Activated T-helper 1 cell treated with anti-CD3 and anti-CD28 coated beads, Interleukin-12 subunit alpha, Interleukin-12 subunit beta, Interleukin-2, Interleukin-4 antibody, amounts not matched to agents 30 ng/mL and 10 ng/mL and 1 ng/mL, durations not matched to agents 14 hours and 24 hours and 36 hours (primary cell): ENCODE measurements at regions not wholly inside any gene's neighbourhood (a gene's known extent, or its start where the extent isn't known, plus 50 kb on each side); places are given as distances from the start of the nearest gene placed in this dataset.

ENCODE experiments used
- DNase-seq: peaks from one replicate; pipeline ENCODE4 v3.0.0; 2021; ENCODE audit warnings: low spot score
- H3K27ac Mint-ChIP-seq: one replicate; pipeline ENCODE4 v1.8.0; 2021; ENCODE audit warnings: mild to moderate bottlenecking, mixed read lengths
- H3K27me3 Mint-ChIP-seq: one replicate; pipeline ENCODE4 v1.8.0; 2022; ENCODE audit warnings: mild to moderate bottlenecking, moderate library complexity, mixed read lengths; ENCODE audit not compliant: insufficient read depth
- H3K36me3 Mint-ChIP-seq: one replicate; pipeline ENCODE4 v1.8.0; 2021; ENCODE audit warnings: low read depth, mixed read lengths
- H3K4me1 Mint-ChIP-seq: one replicate; pipeline ENCODE4 v1.8.0; 2021; ENCODE audit warnings: low read depth, mixed read lengths
- H3K4me3 Mint-ChIP-seq: one replicate; pipeline ENCODE4 v1.8.0; 2021; ENCODE audit warnings: mild to moderate bottlenecking, moderate library complexity, mixed read lengths
- H3K9me3 Mint-ChIP-seq: one replicate; pipeline ENCODE4 v1.8.0; 2021; ENCODE audit warnings: mixed read lengths
- intact Hi-C: fragments of 100-400 bp; cut with micrococcal nuclease; formaldehyde crosslinking; loops from one replicate; pipeline ENCODE4 v1.15.1; 2024

GRCh38 chr13:106675311-106675710 lies 107.4 kb upstream of the ARGLU1 start:
- DNase-seq: no peak
- Mint-ChIP-seq H3K9me3 (no peaks in the 10 kb centered on the region), H3K4me1 (no peaks in the 10 kb centered on the region), H3K27me3 (no peaks in the 10 kb centered on the region), H3K4me3 (no peak overlapping the region), H3K36me3 (no peaks in the 10 kb centered on the region), H3K27ac (no peak overlapping the region)
- intact Hi-C loops: no loop called here

- H3K27ac Mint-ChIP-seq: no peak overlapping the region
- H3K27me3 Mint-ChIP-seq: peaks cover 2% of the 10 kb centered on the region
- intact Hi-C loops: no loop called here
- H3K36me3 Mint-ChIP-seq: no peaks in the 10 kb centered on the region
- no peaks in the 10 kb centered on the region for H3K4me1 Mint-ChIP-seq
- DNase-seq: no peak
- H3K9me3 Mint-ChIP-seq: no peaks in the 10 kb centered on the region
- no peak overlapping the region for H3K4me3 Mint-ChIP-seq
Measured at GRCh38 chr13:106660746-106661625, 93.0 kb upstream of the ARGLU1 start.

GRCh38 chr13:106657104-106657503 lies 89.2 kb upstream of the ARGLU1 start:
- Mint-ChIP-seq H3K36me3 (no peaks in the 10 kb centered on the region), H3K4me1 (no peaks in the 10 kb centered on the region), H3K4me3 (no peak overlapping the region), H3K9me3 (no peaks in the 10 kb centered on the region), H3K27ac (no peak overlapping the region), H3K27me3 (peaks cover 2% of the 10 kb centered on the region)
- intact Hi-C loops: no loop called here
- no peak for DNase-seq

GRCh38 chr13:106656186-106656585 lies 88.2 kb upstream of the ARGLU1 start:
- no peak for DNase-seq
- Mint-ChIP-seq H3K36me3 (no peaks in the 10 kb centered on the region), H3K4me3 (no peak overlapping the region), H3K27me3 (peaks cover 2% of the 10 kb centered on the region), H3K9me3 (no peaks in the 10 kb centered on the region), H3K27ac (no peak overlapping the region), H3K4me1 (no peaks in the 10 kb centered on the region)
- intact Hi-C loops: no loop called here

- Mint-ChIP-seq H3K27me3 (no peaks in the 10 kb centered on the region), H3K4me1 (no peaks in the 10 kb centered on the region), H3K36me3 (no peaks in the 10 kb centered on the region), H3K9me3 (no peaks in the 10 kb centered on the region), H3K27ac (no peak overlapping the region), H3K4me3 (no peak overlapping the region)
- intact Hi-C loops: no loop called here
- DNase-seq: no peak
Measured at GRCh38 chr13:106651442-106651841, 83.5 kb upstream of the ARGLU1 start.

GRCh38 chr13:106650690-106651205 lies 82.8 kb upstream of the ARGLU1 start:
- Mint-ChIP-seq H3K27me3 (no peaks in the 10 kb centered on the region), H3K4me1 (no peaks in the 10 kb centered on the region), H3K9me3 (no peaks in the 10 kb centered on the region), H3K4me3 (no peak overlapping the region), H3K36me3 (no peaks in the 10 kb centered on the region), H3K27ac (no peak overlapping the region)
- DNase-seq: no peak
- intact Hi-C loops: no loop called here

GRCh38 chr13:106649495-106649894 lies 81.6 kb upstream of the ARGLU1 start:
- no peaks in the 10 kb centered on the region for H3K9me3 Mint-ChIP-seq
- H3K27me3 Mint-ChIP-seq: no peaks in the 10 kb centered on the region
- no peaks in the 10 kb centered on the region for H3K36me3 Mint-ChIP-seq
- H3K4me3 Mint-ChIP-seq: no peak overlapping the region
- no peak for DNase-seq
- H3K4me1 Mint-ChIP-seq: no peaks in the 10 kb centered on the region
- H3K27ac Mint-ChIP-seq: no peak overlapping the region
- intact Hi-C loops: no loop called here

GRCh38 chr13:106640515-106640914 lies 72.6 kb upstream of the ARGLU1 start:
- Mint-ChIP-seq H3K9me3 (no peaks in the 10 kb centered on the region), H3K27me3 (peaks cover 6% of the 10 kb centered on the region), H3K36me3 (no peaks in the 10 kb centered on the region), H3K27ac (no peak overlapping the region), H3K4me3 (no peak overlapping the region), H3K4me1 (no peaks in the 10 kb centered on the region)
- intact Hi-C loops: no loop called here
- DNase-seq: no peak

- Mint-ChIP-seq H3K27ac (no peak overlapping the region), H3K27me3 (peaks cover 11% of the 10 kb centered on the region), H3K36me3 (no peaks in the 10 kb centered on the region), H3K4me3 (no peak overlapping the region), H3K9me3 (no peaks in the 10 kb centered on the region), H3K4me1 (no peaks in the 10 kb centered on the region)
- DNase-seq: no peak
- intact Hi-C loops: no loop called here
Measured at GRCh38 chr13:106637519-106637918, 69.6 kb upstream of the ARGLU1 start.

- H3K4me3 Mint-ChIP-seq: no peak overlapping the region
- H3K27ac Mint-ChIP-seq: no peak overlapping the region
- H3K36me3 Mint-ChIP-seq: no peaks in the 10 kb centered on the region
- peaks cover 12% of the 10 kb centered on the region for H3K27me3 Mint-ChIP-seq
- intact Hi-C loops: no loop called here
- no peaks in the 10 kb centered on the region for H3K9me3 Mint-ChIP-seq
- DNase-seq: no peak
- H3K4me1 Mint-ChIP-seq: no peaks in the 10 kb centered on the region
Measured at GRCh38 chr13:106636492-106636891, 68.6 kb upstream of the ARGLU1 start.

GRCh38 chr13:106635616-106636015 lies 67.7 kb upstream of the ARGLU1 start:
- Mint-ChIP-seq H3K4me3 (no peak overlapping the region), H3K27ac (no peak overlapping the region), H3K9me3 (no peaks in the 10 kb centered on the region), H3K36me3 (no peaks in the 10 kb centered on the region), H3K4me1 (no peaks in the 10 kb centered on the region), H3K27me3 (peaks cover 12% of the 10 kb centered on the region)
- no peak for DNase-seq
- intact Hi-C loops: no loop called here

GRCh38 chr13:106633321-106633720 lies 65.4 kb upstream of the ARGLU1 start:
- no peaks in the 10 kb centered on the region for H3K36me3 Mint-ChIP-seq
- H3K4me3 Mint-ChIP-seq: no peak overlapping the region
- H3K27me3 Mint-ChIP-seq: peaks cover 6% of the 10 kb centered on the region
- intact Hi-C loops: no loop called here
- no peaks in the 10 kb centered on the region for H3K4me1 Mint-ChIP-seq
- no peak overlapping the region for H3K27ac Mint-ChIP-seq
- DNase-seq: no peak
- H3K9me3 Mint-ChIP-seq: no peaks in the 10 kb centered on the region

GRCh38 chr13:106630650-106631049 lies 62.7 kb upstream of the ARGLU1 start:
- no peaks in the 10 kb centered on the region for H3K4me1 Mint-ChIP-seq
- intact Hi-C loops: no loop called here
- no peaks in the 10 kb centered on the region for H3K36me3 Mint-ChIP-seq

More at GRCh38 chr13:106630650-106631049, 62.7 kb upstream of the ARGLU1 start:
- H3K27me3 Mint-ChIP-seq: peaks cover 6% of the 10 kb centered on the region
- H3K27ac Mint-ChIP-seq: no peak overlapping the region
- H3K9me3 Mint-ChIP-seq: no peaks in the 10 kb centered on the region
- H3K4me3 Mint-ChIP-seq: no peak overlapping the region
- DNase-seq: no peak
